Neural crest cell (in vitro differentiated cells): ENCODE measurements at regions not wholly inside any gene's neighbourhood (a gene's known extent, or its start where the extent isn't known, plus 50 kb on each side); places are given as distances from the start of the nearest gene placed in this dataset.

Experiments used
- DNase-seq: peaks from one replicate; pipeline ENCODE4 v3.0.0; 2021; ENCODE audit warnings: low read depth, mixed read lengths, low spot score
- H3K27ac Mint-ChIP-seq: one replicate; pipeline ENCODE4 v1.8.0; 2021; ENCODE audit warnings: mild to moderate bottlenecking, mixed read lengths; ENCODE audit not compliant: unreplicated experiment
- H3K27me3 Mint-ChIP-seq: 2 replicates; pipeline ENCODE4 v1.8.0; 2021; ENCODE audit warnings: low read depth, mild to moderate bottlenecking, mixed read lengths
- H3K36me3 Mint-ChIP-seq: 2 replicates; pipeline ENCODE4 v1.8.0; 2021; ENCODE audit warnings: low read depth, mild to moderate bottlenecking, mixed read lengths
- H3K4me1 Mint-ChIP-seq: 2 replicates; pipeline ENCODE4 v1.8.0; 2021; ENCODE audit warnings: mixed read lengths
- H3K4me3 Mint-ChIP-seq: one replicate; pipeline ENCODE4 v1.8.0; 2021; ENCODE audit warnings: mild to moderate bottlenecking, mixed read lengths
- H3K9me3 Mint-ChIP-seq: 2 replicates; pipeline ENCODE4 v1.8.0; 2021; ENCODE audit warnings: mixed read lengths
- TF ChIP-seq, protein P1 (sequence below): fragments of 200-600 bp; sonication (generic); conservative IDR thresholded peaks from 2 replicates; pipeline ENCODE4 v1.5.0; 2021; ENCODE audit warnings: antibody characterized with exemption, mild to moderate bottlenecking

DNA sequence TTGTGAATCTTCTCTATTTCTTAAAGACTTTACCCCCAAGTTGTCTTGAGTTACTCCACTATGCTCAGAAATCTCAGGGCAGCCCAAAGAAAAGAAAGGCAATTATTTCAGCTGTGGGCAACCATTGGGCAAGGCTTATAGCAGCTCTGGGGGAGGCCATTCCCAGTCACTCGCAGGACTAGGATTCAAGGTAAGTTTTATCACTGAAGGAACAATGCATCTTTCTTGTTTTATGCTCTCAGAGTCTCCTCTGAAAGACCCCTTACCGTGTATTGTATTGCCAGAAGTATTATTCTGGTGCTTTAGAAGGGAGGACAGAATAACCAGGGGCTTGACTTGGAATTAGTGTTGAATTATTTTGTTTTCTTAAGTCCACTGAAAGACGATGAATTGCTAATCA lies 586.3 kb upstream of the MAP3K7 start:
- Mint-ChIP-seq H3K4me3 (no peak overlapping the region), H3K9me3 (no peaks in the 10 kb centered on the region)

DNA sequence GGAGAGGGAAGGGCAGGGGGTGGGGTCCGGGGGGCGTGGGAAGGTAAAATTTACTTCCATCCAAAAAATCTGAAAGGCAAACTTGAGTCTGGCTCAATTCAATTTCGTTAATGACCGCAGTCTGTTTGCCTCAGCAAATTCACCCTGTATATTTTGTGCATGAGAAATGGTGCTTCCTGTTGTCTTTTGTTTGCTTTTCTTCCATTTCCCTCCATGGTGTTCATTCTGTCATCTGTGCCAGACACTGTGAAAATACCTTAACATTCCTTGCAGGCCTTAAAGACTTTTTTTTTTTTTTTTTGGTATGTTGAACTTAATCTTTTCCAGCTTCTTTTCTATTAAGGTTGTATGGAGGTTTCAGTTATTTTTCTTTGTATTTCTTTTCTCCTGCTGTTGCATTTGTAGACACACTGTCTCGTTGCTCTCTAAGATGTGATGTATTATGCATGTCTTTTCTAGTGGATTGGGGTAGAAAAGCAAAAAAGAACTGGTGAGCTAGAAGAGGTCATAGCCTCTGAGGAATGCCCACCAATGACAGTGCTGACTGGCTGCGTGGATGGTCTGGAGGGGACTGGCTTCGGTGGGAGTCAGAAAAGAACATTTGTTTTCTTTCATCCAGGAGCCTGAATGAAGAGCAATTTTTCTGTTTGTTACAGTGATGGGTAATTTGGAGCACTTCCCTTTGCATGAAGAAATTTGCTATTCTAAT lies 585.0 kb upstream of the MAP3K7 start:
- Mint-ChIP-seq H3K27ac (peak overlapping the region; percentile 0), H3K27me3 (no peaks in the 10 kb centered on the region), H3K9me3 (no peaks in the 10 kb centered on the region), H3K4me3 (peak overlapping the region; percentile 0), H3K36me3 (no peaks in the 10 kb centered on the region), H3K4me1 (peaks cover 23% of the 10 kb centered on the region)
- TF ChIP-seq, protein P1, sequence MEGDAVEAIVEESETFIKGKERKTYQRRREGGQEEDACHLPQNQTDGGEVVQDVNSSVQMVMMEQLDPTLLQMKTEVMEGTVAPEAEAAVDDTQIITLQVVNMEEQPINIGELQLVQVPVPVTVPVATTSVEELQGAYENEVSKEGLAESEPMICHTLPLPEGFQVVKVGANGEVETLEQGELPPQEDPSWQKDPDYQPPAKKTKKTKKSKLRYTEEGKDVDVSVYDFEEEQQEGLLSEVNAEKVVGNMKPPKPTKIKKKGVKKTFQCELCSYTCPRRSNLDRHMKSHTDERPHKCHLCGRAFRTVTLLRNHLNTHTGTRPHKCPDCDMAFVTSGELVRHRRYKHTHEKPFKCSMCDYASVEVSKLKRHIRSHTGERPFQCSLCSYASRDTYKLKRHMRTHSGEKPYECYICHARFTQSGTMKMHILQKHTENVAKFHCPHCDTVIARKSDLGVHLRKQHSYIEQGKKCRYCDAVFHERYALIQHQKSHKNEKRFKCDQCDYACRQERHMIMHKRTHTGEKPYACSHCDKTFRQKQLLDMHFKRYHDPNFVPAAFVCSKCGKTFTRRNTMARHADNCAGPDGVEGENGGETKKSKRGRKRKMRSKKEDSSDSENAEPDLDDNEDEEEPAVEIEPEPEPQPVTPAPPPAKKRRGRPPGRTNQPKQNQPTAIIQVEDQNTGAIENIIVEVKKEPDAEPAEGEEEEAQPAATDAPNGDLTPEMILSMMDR = no peak
- no peak for DNase-seq

More for the DNA sequence above, 586.3 kb upstream of the MAP3K7 start:
- TF ChIP-seq, protein P1 = no peak
- DNase-seq = no peak
- Mint-ChIP-seq H3K27ac (no peak overlapping the region), H3K27me3 (no peaks in the 10 kb centered on the region), H3K4me1 (peaks cover 23% of the 10 kb centered on the region), H3K36me3 (no peaks in the 10 kb centered on the region)

DNA sequence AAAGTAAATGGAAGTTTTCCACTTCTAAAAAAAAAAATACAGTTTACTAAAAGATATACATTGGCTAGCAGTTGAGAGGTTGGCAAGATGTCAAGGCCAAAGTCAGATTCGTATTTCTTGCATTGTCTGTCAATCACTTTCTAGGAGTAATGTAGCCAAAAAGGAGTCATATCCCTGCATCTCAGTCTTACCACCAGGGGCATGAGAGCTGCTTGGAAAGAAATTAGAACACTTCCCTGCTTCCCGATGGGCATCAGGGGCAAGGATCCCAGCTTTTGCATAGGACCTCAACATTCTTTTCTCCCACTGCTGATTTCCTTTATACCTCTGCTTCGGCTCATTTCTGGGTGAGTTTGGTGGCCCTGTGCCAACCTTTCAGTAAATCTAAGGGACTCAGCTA lies 581.0 kb upstream of the MAP3K7 start:
- DNase-seq = no peak
- Mint-ChIP-seq H3K4me1 (peaks cover 19% of the 10 kb centered on the region), H3K9me3 (no peaks in the 10 kb centered on the region), H3K36me3 (no peaks in the 10 kb centered on the region), H3K4me3 (no peak overlapping the region), H3K27ac (no peak overlapping the region), H3K27me3 (no peaks in the 10 kb centered on the region)
- TF ChIP-seq, protein P1 = peak; percentile 56

DNA sequence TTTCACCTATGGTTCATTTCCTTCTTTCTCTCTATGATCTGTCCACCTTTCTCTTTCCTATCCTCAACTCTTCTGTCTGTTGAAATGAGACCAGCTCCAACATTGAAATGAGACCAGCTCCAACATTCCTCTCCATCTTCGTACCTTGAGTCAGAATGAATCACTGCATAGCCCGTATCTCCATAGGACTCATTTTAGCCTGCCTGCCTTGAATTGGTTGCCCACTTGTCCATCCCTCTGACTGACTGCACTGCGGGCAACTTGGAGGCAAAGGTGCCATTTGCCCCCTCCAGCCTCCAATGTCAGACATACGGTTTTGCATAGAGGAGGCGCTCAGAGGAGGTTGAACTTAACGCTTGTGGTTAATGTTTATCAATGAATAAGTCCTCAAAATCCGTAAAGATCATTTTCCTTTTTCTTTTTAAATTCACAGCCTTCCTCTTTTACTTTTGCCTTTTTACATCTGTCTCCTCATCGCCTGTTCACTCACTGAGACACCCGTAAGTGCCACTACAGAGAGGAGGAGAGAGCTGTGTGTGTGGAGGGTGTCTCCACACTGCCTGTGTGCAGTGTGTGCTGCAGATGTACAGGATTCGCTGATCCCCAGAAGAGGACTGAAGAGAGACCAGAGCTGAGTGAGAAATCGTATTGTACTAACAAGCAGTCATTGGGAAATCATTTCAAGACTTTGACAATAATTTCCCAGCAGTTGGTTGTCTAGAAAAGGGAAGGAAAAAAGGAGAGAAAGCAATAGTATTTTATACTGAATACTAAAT lies 579.6 kb upstream of the MAP3K7 start:
- H3K27ac Mint-ChIP-seq = no peak overlapping the region
- no peaks in the 10 kb centered on the region for H3K27me3 Mint-ChIP-seq
- TF ChIP-seq, protein P1 = no peak
- no peaks in the 10 kb centered on the region for H3K9me3 Mint-ChIP-seq
- H3K4me1 Mint-ChIP-seq = peaks cover 5% of the 10 kb centered on the region
- DNase-seq = no peak
- H3K36me3 Mint-ChIP-seq = no peaks in the 10 kb centered on the region
- H3K4me3 Mint-ChIP-seq = no peak overlapping the region

DNA sequence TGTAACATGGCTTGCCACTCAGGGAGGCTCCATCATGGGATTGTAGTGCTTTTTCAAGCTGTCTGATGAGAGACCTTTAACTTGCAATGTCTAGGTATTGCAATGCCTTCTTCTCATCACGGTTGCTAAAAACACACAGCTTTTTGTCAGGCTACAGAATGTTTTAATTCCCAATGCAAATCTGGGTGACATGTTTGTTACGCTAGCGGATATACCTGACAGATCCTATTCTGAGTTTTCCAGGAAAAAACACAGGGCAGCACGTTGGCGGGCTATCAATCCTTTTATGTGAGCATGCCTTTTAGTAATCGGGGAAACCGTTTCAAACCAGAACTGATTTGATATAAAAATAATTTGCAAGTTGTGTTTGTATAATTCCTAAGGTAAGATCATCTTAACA lies 577.2 kb upstream of the MAP3K7 start:
- Mint-ChIP-seq H3K4me1 (peaks cover 12% of the 10 kb centered on the region), H3K27me3 (no peaks in the 10 kb centered on the region), H3K4me3 (no peak overlapping the region), H3K36me3 (no peaks in the 10 kb centered on the region), H3K27ac (no peak overlapping the region), H3K9me3 (no peaks in the 10 kb centered on the region)
- TF ChIP-seq, protein P1 = no peak
- no peak for DNase-seq
